Mucosa of descending colon (tissue), 3 donors: ENCODE measurements at regions not wholly inside any gene's neighbourhood (a gene's known extent, or its start where the extent isn't known, plus 50 kb on each side); places are given as distances from the start of the nearest gene placed in this dataset.

ENCODE experiments used
- ATAC-seq: fragments of 200-7000 bp; cut with Tn5 transposase; one replicate; pipeline ENCODE4 v1.9.1; 2020; ENCODE audit warnings: mild to moderate bottlenecking, moderate library complexity
- DNase-seq, 3 donors: peaks; one replicate each; pipeline ENCODE4 v3.0.0-alpha.2; 2020
- H3K36me3 ChIP-seq: fragments of 200-600 bp; one replicate; pipeline ENCODE4 v1.8.0; 2021; ENCODE audit warnings: low read depth, mild to moderate bottlenecking
- H3K4me1 ChIP-seq: fragments of 200-600 bp; one replicate; pipeline ENCODE4 v1.8.0; 2021; ENCODE audit warnings: low read depth, mild to moderate bottlenecking
- H3K4me3 ChIP-seq: fragments of 200-600 bp; one replicate; pipeline ENCODE4 v1.8.0; 2021; ENCODE audit warnings: mild to moderate bottlenecking
- H3K9me3 ChIP-seq: fragments of 200-600 bp; one replicate; pipeline ENCODE4 v1.8.0; 2021; ENCODE audit warnings: mild to moderate bottlenecking
- intact Hi-C, 2 donors: fragments of 100-400 bp; cut with DNase I in 1 of 2; cut with micrococcal nuclease in 1 of 2; formaldehyde crosslinking; loops; one replicate each; pipeline versions ENCODE4 v1.11.0 to v1.11.1; 2022; cut with DNase I, micrococcal nuclease
- TF ChIP-seq, protein P1 (sequence below): fragments of 200-600 bp; IDR thresholded peaks from one replicate; pipeline ENCODE4 v1.8.0; 2022; ENCODE audit warnings: antibody characterized with exemption, mild to moderate bottlenecking
- donor health status: DM: no; HTN: no; CAD: no; lungs with moderate emphysema.
- donor health status: DM: no; HTN: no; CAD: no.
- donor health status: DM: no; HTN: yes; CAD: no.

DNA sequence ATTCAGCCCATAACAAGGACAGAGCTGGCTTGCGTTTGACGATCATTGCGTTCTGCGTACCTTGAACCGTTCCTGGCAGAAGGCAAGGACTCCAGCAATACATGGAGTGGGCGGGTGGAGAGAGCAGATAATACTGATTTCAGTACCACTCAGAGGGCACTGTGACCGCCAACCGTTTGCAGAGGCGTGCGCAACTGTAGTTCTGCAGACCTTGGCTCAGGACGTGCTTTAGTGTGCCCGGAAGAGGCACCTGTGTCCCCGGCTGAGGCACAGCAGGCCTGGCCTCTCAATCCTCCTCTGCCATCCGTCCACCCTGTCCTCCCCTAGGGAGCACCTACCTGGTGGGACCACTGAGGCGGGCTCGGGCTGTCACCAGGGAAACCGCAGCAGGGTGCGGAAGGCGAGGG is 117.6 kb upstream of the USP29 start:
- ATAC-seq, result no peak
- Histone ChIP-seq H3K36me3 (no peaks in the 10 kb centered on the region), H3K4me3 (no peak overlapping the region), H3K9me3 (peaks cover 62% of the 10 kb centered on the region), H3K4me1 (no peaks in the 10 kb centered on the region)
- no peak for DNase-seq
- intact Hi-C loops, result no loop called here
- TF ChIP-seq, protein P1, sequence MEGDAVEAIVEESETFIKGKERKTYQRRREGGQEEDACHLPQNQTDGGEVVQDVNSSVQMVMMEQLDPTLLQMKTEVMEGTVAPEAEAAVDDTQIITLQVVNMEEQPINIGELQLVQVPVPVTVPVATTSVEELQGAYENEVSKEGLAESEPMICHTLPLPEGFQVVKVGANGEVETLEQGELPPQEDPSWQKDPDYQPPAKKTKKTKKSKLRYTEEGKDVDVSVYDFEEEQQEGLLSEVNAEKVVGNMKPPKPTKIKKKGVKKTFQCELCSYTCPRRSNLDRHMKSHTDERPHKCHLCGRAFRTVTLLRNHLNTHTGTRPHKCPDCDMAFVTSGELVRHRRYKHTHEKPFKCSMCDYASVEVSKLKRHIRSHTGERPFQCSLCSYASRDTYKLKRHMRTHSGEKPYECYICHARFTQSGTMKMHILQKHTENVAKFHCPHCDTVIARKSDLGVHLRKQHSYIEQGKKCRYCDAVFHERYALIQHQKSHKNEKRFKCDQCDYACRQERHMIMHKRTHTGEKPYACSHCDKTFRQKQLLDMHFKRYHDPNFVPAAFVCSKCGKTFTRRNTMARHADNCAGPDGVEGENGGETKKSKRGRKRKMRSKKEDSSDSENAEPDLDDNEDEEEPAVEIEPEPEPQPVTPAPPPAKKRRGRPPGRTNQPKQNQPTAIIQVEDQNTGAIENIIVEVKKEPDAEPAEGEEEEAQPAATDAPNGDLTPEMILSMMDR, result no peak

DNA sequence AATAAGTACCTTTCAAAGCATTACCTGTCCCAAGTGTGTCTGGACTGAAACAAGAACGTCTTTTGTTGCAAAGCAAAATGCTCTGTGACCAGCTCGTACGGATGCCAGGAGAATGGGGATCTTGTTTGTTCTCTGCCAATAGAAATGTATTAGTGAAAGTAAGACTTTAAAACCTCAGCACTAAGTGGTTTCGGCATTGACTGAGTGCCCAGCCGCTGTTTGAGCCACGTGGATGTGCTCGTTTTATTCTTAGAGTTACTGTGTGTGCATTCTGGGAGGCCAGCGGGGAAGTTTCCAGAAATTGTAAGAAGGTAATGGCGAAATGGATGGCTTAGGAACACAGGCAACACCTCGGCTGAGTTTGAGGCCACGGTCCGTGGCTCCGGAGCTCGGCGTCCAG is 117.1 kb upstream of the USP29 start:
- Histone ChIP-seq H3K4me1 (no peaks in the 10 kb centered on the region), H3K4me3 (no peak overlapping the region), H3K36me3 (no peaks in the 10 kb centered on the region), H3K9me3 (peaks cover 66% of the 10 kb centered on the region)
- no peak for ATAC-seq
- TF ChIP-seq, protein P1, result no peak
- intact Hi-C loops, result no loop called here
- DNase-seq, result no peak

DNA sequence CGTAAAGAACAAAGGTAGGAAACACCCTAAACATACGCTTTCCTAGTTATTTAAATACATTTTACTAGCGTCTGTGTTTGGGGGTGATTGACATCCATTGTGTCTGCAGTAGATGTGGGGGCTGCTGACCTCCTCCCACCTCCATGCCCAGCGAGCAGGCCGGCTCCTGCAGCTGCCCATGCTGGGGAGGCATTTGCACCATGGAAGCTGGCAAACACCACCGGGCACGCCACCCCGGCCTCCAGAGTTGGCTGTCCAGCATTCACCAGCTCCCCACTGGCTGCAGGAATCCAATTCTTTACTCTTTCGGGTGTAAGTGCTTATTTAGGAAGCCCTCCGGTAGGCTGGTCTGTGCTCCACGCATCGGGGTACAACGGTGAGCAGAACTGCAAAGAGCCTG is 115.4 kb upstream of the USP29 start:
- Histone ChIP-seq H3K4me3 (no peak overlapping the region), H3K9me3 (peaks cover 62% of the 10 kb centered on the region), H3K36me3 (no peaks in the 10 kb centered on the region), H3K4me1 (no peaks in the 10 kb centered on the region)
- intact Hi-C loops, result no loop called here
- TF ChIP-seq, protein P1, result no peak
- DNase-seq (no peak), ATAC-seq (no peak)

DNA sequence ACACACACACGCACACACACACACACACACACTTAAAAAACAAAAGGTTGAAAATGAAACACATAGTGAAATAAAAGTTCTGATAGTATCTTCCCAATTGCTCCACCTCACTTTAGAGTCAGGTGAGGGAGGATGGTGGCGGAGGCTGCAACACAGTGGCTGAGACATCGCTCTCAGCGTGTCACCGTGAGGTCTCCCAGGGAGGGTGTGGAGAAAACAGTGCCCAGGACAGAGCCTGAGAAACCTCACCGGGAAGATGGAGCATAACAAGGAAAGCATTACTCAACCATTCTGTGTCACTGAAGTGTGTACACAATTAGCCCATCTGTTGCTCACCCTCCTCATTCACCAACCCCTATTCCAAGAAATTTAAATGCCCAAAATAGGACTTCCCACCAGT is 111.4 kb upstream of the USP29 start:
- ATAC-seq (no peak), DNase-seq (no peak)
- Histone ChIP-seq H3K36me3 (no peaks in the 10 kb centered on the region), H3K4me3 (no peak overlapping the region), H3K4me1 (no peaks in the 10 kb centered on the region), H3K9me3 (peaks cover 60% of the 10 kb centered on the region)
- intact Hi-C loops, result no loop called here
- TF ChIP-seq, protein P1, result no peak

DNA sequence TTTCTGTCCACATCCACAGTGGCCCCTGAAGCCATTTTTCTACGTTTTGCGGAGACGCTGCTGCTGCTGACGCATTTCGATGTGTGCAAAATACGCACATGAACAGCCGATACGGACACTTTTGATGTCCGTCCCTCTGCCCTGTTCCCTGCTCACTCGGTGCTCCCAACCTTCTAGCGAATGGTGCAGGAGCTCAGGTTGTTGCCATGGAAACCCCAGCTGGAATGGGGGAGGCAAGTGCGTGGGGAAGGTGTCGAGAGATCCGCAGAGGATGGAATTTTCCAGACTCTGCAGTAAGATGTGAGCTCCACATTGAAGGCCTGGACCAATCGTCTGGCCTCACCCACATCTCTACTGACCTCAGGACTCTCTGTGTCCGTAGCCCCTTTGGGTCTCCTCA is 109.2 kb upstream of the USP29 start:
- peaks cover 59% of the 10 kb centered on the region for H3K9me3 ChIP-seq
- no peaks in the 10 kb centered on the region for H3K4me1 ChIP-seq
- ATAC-seq (no peak), DNase-seq (no peak)
- no peaks in the 10 kb centered on the region for H3K36me3 ChIP-seq
- TF ChIP-seq, protein P1, result no peak
- intact Hi-C loops, result no loop called here
- no peak overlapping the region for H3K4me3 ChIP-seq

DNA sequence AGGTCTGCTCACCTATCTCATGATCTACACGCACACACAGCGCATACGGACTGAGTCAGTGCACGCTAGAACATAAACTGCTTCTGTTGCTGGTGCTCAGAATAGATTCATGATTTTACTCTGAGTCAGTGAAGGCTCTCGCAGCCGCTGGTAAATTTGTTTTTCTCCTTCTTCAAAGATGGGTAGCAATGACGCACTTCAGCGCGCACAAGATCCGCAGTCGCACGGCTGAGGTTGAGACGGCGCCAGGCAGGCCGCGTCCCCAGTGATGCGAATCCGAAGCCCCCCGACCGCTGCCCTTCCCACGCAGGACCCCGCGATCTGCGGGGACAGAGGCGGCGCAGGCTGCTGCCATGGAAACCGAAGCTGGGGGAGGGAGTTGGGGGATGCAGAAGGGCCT is 103.7 kb upstream of the USP29 start:
- H3K36me3 ChIP-seq, result no peaks in the 10 kb centered on the region
- DNase-seq (no peak), ATAC-seq (no peak)
- intact Hi-C loops, result no loop called here
- no peak overlapping the region for H3K4me3 ChIP-seq
- no peaks in the 10 kb centered on the region for H3K4me1 ChIP-seq
- peaks cover 61% of the 10 kb centered on the region for H3K9me3 ChIP-seq
- TF ChIP-seq, protein P1, result no peak
